ENCODE measurements at regions not wholly inside any gene's neighbourhood (a gene's known extent, or its start where the extent isn't known, plus 50 kb on each side); places are given as distances from the start of the nearest gene placed in this dataset.

DNA sequence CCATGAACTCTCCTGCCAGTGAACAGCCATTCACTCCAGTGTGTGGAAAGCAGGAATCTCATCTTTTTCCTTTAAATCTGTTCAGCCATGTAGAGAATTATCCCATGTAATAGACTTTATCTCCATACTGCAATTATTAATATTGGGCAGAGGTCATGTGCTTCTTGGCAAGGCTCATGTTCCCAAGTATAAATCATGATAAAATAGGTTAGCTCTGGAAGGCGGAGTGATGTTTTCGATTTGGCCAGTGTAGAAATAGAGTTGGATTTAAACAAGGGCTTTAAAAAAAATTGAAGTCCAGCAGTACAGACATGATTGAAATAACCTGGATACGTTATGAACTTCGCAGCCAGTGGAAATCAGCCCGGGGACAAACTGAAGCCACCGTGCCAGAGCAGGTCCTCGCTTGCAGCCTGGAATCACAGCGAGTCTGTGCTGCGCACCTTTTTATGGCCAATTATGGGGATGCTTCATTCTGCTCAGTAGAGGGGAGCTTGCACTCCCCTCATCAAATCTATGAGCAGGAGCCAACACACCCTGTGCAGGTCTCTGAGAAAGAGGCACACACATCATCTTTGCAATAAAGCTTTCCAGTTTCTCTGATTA is 654.0 kb upstream of the MKI67 start:
- H3K36me3 ChIP-seq (ENCODE audit: control insufficient read depth in 2 of 2, insufficient read depth in 2 of 2, low read length in 2 of 2): no peaks in the 10 kb centered on the region
- no peaks in the 10 kb centered on the region for H3K27me3 ChIP-seq (ENCODE audit: control insufficient read depth in 1 of 2, insufficient read depth in 2 of 2, low read length in 2 of 2)
- H3K9ac ChIP-seq (ENCODE audit: low read length in 2 of 2): no peak overlapping the region
- no peaks in the 10 kb centered on the region for H3K9me3 ChIP-seq (ENCODE audit: control insufficient read depth in 2 of 2, low read length in 2 of 2)
- H3K27ac ChIP-seq (ENCODE audit: low read length): no peak overlapping the region
- no peaks in the 10 kb centered on the region for H3K4me1 ChIP-seq (ENCODE audit: control insufficient read depth, insufficient read depth, low read length)
- H3K4me3 ChIP-seq (ENCODE audit: low read length in 2 of 2): no peak overlapping the region

DNA sequence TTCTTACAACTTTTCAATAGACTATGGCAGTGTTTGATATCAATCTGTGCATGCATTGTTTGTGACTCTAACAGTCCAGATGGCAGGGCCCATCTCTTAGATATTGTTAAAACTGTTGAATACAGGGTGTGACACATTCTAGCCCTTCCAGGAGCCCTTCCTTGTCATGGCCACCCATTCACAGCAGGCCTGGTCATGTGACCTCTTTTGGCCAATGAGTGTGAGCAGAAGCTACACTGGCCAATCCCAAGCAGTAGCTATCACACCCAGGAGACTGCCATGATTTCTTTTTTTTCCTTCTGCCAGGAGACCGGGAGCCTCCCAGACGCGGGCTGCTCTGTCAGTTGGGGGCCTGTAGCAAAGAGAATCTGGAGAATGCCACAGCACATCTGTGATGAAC is 655.4 kb upstream of the MKI67 start:
- H3K27me3 ChIP-seq (ENCODE audit: control insufficient read depth in 1 of 2, insufficient read depth in 2 of 2, low read length in 2 of 2): no peaks in the 10 kb centered on the region
- H3K4me3 ChIP-seq (ENCODE audit: low read length in 2 of 2): no peak overlapping the region
- H3K4me1 ChIP-seq (ENCODE audit: control insufficient read depth, insufficient read depth, low read length): no peaks in the 10 kb centered on the region

GRCh38 chr10:128784444-128784843 is 658.2 kb upstream of the MKI67 start:
- no peaks in the 10 kb centered on the region for H3K9me3 ChIP-seq (ENCODE audit: control insufficient read depth in 2 of 2, low read length in 2 of 2)
- H3K27me3 ChIP-seq (ENCODE audit: control insufficient read depth in 1 of 2, insufficient read depth in 2 of 2, low read length in 2 of 2): no peaks in the 10 kb centered on the region
- H3K27ac ChIP-seq (ENCODE audit: low read length): no peak overlapping the region

More for the DNA sequence above, 655.4 kb upstream of the MKI67 start:
- no peaks in the 10 kb centered on the region for H3K36me3 ChIP-seq (ENCODE audit: control insufficient read depth in 2 of 2, insufficient read depth in 2 of 2, low read length in 2 of 2)
- H3K9ac ChIP-seq (ENCODE audit: low read length in 2 of 2): no peak overlapping the region
- no peaks in the 10 kb centered on the region for H3K9me3 ChIP-seq (ENCODE audit: control insufficient read depth in 2 of 2, low read length in 2 of 2)
- no peak overlapping the region for H3K27ac ChIP-seq (ENCODE audit: low read length)

GRCh38 chr10:128792426-128793140 is 666.4 kb upstream of the MKI67 start:
- Histone ChIP-seq H3K9ac (ENCODE audit: low read length in 2 of 2) (no peak overlapping the region), H3K27ac (ENCODE audit: low read length) (no peak overlapping the region), H3K9me3 (ENCODE audit: control insufficient read depth in 2 of 2, low read length in 2 of 2) (no peaks in the 10 kb centered on the region), H3K27me3 (ENCODE audit: control insufficient read depth in 1 of 2, insufficient read depth in 2 of 2, low read length in 2 of 2) (no peaks in the 10 kb centered on the region), H3K4me1 (ENCODE audit: control insufficient read depth, insufficient read depth, low read length) (no peaks in the 10 kb centered on the region), H3K4me3 (ENCODE audit: low read length in 2 of 2) (no peak overlapping the region), H3K36me3 (ENCODE audit: control insufficient read depth in 2 of 2, insufficient read depth in 2 of 2, low read length in 2 of 2) (no peaks in the 10 kb centered on the region)

More at GRCh38 chr10:128784444-128784843, 658.2 kb upstream of the MKI67 start:
- Histone ChIP-seq H3K4me1 (ENCODE audit: control insufficient read depth, insufficient read depth, low read length) (no peaks in the 10 kb centered on the region), H3K36me3 (ENCODE audit: control insufficient read depth in 2 of 2, insufficient read depth in 2 of 2, low read length in 2 of 2) (no peaks in the 10 kb centered on the region), H3K9ac (ENCODE audit: low read length in 2 of 2) (no peak overlapping the region), H3K4me3 (ENCODE audit: low read length in 2 of 2) (no peak overlapping the region)

DNA sequence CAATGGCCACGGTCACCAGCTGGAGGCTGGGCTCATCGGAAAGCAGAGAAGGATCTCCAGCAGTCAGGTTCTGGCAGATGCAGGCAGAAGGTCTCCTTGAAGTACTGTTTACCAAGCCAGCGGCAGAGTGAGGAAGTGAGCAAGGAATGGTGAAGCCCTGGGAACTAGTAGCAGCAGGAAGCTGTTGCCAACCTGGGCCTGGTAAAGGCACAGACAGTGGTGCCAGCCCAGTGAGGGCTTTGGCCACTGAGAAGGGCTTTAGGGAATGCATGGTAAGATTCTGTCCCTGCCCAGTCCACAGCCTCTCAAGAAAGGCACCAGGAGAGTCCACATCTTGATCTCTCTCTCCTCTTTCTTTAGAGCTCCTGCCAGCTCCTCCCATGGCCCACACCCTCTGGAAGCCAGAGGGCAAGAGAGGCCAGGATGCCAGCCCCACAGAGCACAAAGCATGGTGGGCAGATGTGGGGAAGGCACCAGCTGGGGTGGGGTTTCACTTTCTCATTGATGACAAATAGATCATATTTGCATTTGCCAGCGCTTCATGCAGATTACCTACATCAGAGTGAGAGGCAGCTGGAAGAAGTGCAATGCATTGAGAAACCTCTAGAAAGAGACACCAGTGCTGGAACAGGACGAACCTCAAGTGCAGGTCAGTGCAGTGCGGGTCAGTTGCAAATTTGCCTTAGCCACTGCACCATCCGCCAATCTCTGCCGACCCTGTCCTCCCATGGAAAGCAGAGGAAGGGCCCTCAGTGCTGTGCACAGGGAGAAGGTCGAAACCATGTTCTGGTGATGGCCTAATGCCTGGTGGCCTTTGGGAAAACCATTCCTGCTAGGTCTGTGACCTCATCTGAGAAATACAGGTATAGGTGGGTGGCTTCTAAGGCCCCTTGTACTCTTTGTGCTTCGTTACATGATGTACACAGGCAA is 667.8 kb upstream of the MKI67 start:
- Histone ChIP-seq H3K9ac (ENCODE audit: low read length in 2 of 2) (no peak overlapping the region), H3K27ac (ENCODE audit: low read length) (no peak overlapping the region), H3K4me3 (ENCODE audit: low read length in 2 of 2) (no peak overlapping the region), H3K4me1 (ENCODE audit: control insufficient read depth, insufficient read depth, low read length) (no peaks in the 10 kb centered on the region), H3K27me3 (ENCODE audit: control insufficient read depth in 1 of 2, insufficient read depth in 2 of 2, low read length in 2 of 2) (no peaks in the 10 kb centered on the region), H3K9me3 (ENCODE audit: control insufficient read depth in 2 of 2, low read length in 2 of 2) (no peaks in the 10 kb centered on the region), H3K36me3 (ENCODE audit: control insufficient read depth in 2 of 2, insufficient read depth in 2 of 2, low read length in 2 of 2) (no peaks in the 10 kb centered on the region)

DNA sequence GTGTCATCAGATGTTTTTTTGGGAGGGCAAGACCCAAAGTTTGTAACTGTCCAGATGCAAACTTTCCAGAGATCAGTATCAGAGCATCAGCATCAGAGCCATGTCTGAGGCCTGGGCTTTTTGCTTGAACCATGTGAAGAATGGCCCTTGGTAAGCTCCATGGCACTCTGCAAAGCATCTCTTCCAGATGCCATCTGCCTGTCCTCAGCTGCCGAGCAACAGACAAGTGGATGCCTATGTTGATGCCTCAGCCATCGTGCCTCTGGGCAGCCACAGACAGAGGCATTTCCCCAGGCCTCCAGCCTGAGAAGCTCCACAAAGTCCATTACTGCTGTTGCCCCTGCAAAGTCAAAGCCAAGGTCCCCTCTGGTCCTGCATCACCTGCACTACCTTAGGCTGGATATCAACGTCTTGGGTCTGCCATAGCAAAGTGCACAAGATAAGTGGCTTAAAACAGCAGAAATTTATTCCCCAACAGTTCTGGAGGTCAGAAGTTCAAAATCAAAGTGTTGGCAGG is 670.2 kb upstream of the MKI67 start:
- no peaks in the 10 kb centered on the region for H3K9me3 ChIP-seq (ENCODE audit: control insufficient read depth in 2 of 2, low read length in 2 of 2)
- no peak overlapping the region for H3K27ac ChIP-seq (ENCODE audit: low read length)
- no peaks in the 10 kb centered on the region for H3K36me3 ChIP-seq (ENCODE audit: control insufficient read depth in 2 of 2, insufficient read depth in 2 of 2, low read length in 2 of 2)
- no peak overlapping the region for H3K4me3 ChIP-seq (ENCODE audit: low read length in 2 of 2)
- no peaks in the 10 kb centered on the region for H3K4me1 ChIP-seq (ENCODE audit: control insufficient read depth, insufficient read depth, low read length)
- no peak overlapping the region for H3K9ac ChIP-seq (ENCODE audit: low read length in 2 of 2)
- H3K27me3 ChIP-seq (ENCODE audit: control insufficient read depth in 1 of 2, insufficient read depth in 2 of 2, low read length in 2 of 2): no peaks in the 10 kb centered on the region

GRCh38 chr10:128802062-128802461 is 665.0 kb upstream of the MGMT start:
- H3K9me3 ChIP-seq (ENCODE audit: control insufficient read depth in 2 of 2, low read length in 2 of 2): no peaks in the 10 kb centered on the region
- no peaks in the 10 kb centered on the region for H3K27me3 ChIP-seq (ENCODE audit: control insufficient read depth in 1 of 2, insufficient read depth in 2 of 2, low read length in 2 of 2)
- H3K4me3 ChIP-seq (ENCODE audit: low read length in 2 of 2): no peak overlapping the region
- no peaks in the 10 kb centered on the region for H3K36me3 ChIP-seq (ENCODE audit: control insufficient read depth in 2 of 2, insufficient read depth in 2 of 2, low read length in 2 of 2)
- no peak overlapping the region for H3K9ac ChIP-seq (ENCODE audit: low read length in 2 of 2)
- no peaks in the 10 kb centered on the region for H3K4me1 ChIP-seq (ENCODE audit: control insufficient read depth, insufficient read depth, low read length)
- no peak overlapping the region for H3K27ac ChIP-seq (ENCODE audit: low read length)

DNA sequence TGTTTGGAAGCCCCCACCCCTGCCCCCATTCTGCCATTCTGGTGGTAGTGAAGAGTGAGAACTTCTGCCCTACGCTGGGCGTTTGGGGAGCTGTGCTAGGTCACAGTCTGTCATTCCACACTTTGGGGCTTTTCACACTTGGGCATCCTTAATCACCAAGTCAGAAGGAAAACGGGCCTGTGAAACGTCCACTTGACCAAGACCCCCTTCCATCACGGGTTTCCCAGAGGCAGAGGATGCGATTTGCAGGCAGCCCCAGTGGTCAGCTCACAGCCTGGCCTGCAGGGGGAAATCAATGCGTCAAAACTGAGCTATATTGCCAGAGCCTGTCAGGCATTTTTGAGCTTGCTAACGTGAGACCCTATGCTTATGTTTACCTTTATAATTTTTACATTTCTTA is 663.3 kb upstream of the MGMT start:
- no peak overlapping the region for H3K9ac ChIP-seq (ENCODE audit: low read length in 2 of 2)
- H3K4me1 ChIP-seq (ENCODE audit: control insufficient read depth, insufficient read depth, low read length): no peaks in the 10 kb centered on the region
- H3K36me3 ChIP-seq (ENCODE audit: control insufficient read depth in 2 of 2, insufficient read depth in 2 of 2, low read length in 2 of 2): no peaks in the 10 kb centered on the region
- H3K9me3 ChIP-seq (ENCODE audit: control insufficient read depth in 2 of 2, low read length in 2 of 2): no peaks in the 10 kb centered on the region
- H3K4me3 ChIP-seq (ENCODE audit: low read length in 2 of 2): no peak overlapping the region
- H3K27me3 ChIP-seq (ENCODE audit: control insufficient read depth in 1 of 2, insufficient read depth in 2 of 2, low read length in 2 of 2): no peaks in the 10 kb centered on the region
- no peak overlapping the region for H3K27ac ChIP-seq (ENCODE audit: low read length)

DNA sequence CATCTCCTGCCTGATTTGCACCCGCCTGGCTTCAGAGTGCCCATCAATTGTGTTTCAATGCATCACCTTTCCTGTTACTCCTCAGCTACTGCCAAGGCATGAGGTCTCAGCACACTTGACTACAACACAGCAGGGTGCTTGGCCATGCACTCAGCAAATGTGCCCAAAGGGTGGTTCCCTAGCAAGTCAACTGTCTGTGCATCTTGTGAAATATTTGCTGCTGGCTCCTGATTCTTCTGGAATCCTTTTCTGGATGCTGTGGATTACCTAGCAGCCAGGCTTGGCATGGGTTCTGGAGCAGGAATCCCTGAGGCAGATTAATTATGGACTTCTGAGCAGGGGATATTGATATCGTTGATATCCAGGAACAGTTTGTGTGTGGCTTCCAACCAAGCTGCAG is 662.6 kb upstream of the MGMT start:
- no peaks in the 10 kb centered on the region for H3K36me3 ChIP-seq (ENCODE audit: control insufficient read depth in 2 of 2, insufficient read depth in 2 of 2, low read length in 2 of 2)
- H3K9me3 ChIP-seq (ENCODE audit: control insufficient read depth in 2 of 2, low read length in 2 of 2): no peaks in the 10 kb centered on the region
- H3K4me3 ChIP-seq (ENCODE audit: low read length in 2 of 2): no peak overlapping the region
- H3K27me3 ChIP-seq (ENCODE audit: control insufficient read depth in 1 of 2, insufficient read depth in 2 of 2, low read length in 2 of 2): no peaks in the 10 kb centered on the region
- no peak overlapping the region for H3K9ac ChIP-seq (ENCODE audit: low read length in 2 of 2)
- no peak overlapping the region for H3K27ac ChIP-seq (ENCODE audit: low read length)
- H3K4me1 ChIP-seq (ENCODE audit: control insufficient read depth, insufficient read depth, low read length): no peaks in the 10 kb centered on the region

GRCh38 chr10:128808921-128809440 is 658.1 kb upstream of the MGMT start:
- Histone ChIP-seq H3K4me1 (ENCODE audit: control insufficient read depth, insufficient read depth, low read length) (no peaks in the 10 kb centered on the region), H3K9me3 (ENCODE audit: control insufficient read depth in 2 of 2, low read length in 2 of 2) (no peaks in the 10 kb centered on the region), H3K9ac (ENCODE audit: low read length in 2 of 2) (no peak overlapping the region), H3K4me3 (ENCODE audit: low read length in 2 of 2) (no peak overlapping the region), H3K27me3 (ENCODE audit: control insufficient read depth in 1 of 2, insufficient read depth in 2 of 2, low read length in 2 of 2) (no peaks in the 10 kb centered on the region), H3K36me3 (ENCODE audit: control insufficient read depth in 2 of 2, insufficient read depth in 2 of 2, low read length in 2 of 2) (no peaks in the 10 kb centered on the region), H3K27ac (ENCODE audit: low read length) (no peak overlapping the region)
